SU-DHL-6 (cell line): ENCODE measurements at regions not wholly inside any gene's neighbourhood (a gene's known extent, or its start where the extent isn't known, plus 50 kb on each side); places are given as distances from the start of the nearest gene placed in this dataset.

ENCODE experiments used
- H2AFZ ChIP-seq: fragments of 200-600 bp; sonication (generic); 2 replicates; pipeline ENCODE4 v1.6.1; 2014; ENCODE audit warnings: low read depth, mild to moderate bottlenecking, moderate library complexity, mixed read lengths, antibody characterized with exemption, low read length; ENCODE audit not compliant: severe bottlenecking
- H3F3A ChIP-seq: fragments of 200-600 bp; shearing (Covaris generic); 2 replicates; pipeline ENCODE4 v1.6.0; 2016; ENCODE audit warnings: antibody characterized with exemption, mild to moderate bottlenecking; ENCODE audit not compliant: insufficient read depth
- H3K27ac ChIP-seq: fragments of 200-600 bp; sonication (generic); 2 replicates; pipeline ENCODE4 v1.5.1; 2016; ENCODE audit warnings: low read depth, mild to moderate bottlenecking, low read length, moderate library complexity, mixed read lengths
- H3K27me3 ChIP-seq: fragments of 200-600 bp; sonication (generic), shearing (Covaris generic); 2 replicates; pipeline ENCODE4 v1.6.0; 2014; ENCODE audit warnings: mild to moderate bottlenecking, low read length
- H3K36me3 ChIP-seq: fragments of 200-600 bp; sonication (generic); 2 replicates; pipeline ENCODE4 v1.6.1; 2014; ENCODE audit warnings: mild to moderate bottlenecking, low read length, mixed read lengths
- H3K4me2 ChIP-seq: fragments of 300-600, 200-600 bp; shearing (Covaris generic), sonication (generic); 2 replicates; pipeline ENCODE4 v1.6.0; 2014; ENCODE audit warnings: low read length, low read depth, mild to moderate bottlenecking; ENCODE audit not compliant: poor library complexity, severe bottlenecking
- H3K4me3 ChIP-seq: fragments of 200-600 bp; sonication (generic); 2 replicates; pipeline ENCODE4 v1.5.1; 2014; ENCODE audit warnings: antibody characterized with exemption, low read length, mild to moderate bottlenecking, mixed read lengths; ENCODE audit not compliant: insufficient read depth, poor library complexity, severe bottlenecking
- H3K79me2 ChIP-seq: fragments of 200-600 bp; sonication (generic); 2 replicates; pipeline ENCODE4 v1.6.1; 2014; ENCODE audit warnings: mild to moderate bottlenecking, low read length, moderate library complexity; ENCODE audit not compliant: insufficient read depth
- H3K9ac ChIP-seq: fragments of 200-600 bp; sonication (generic); 2 replicates; pipeline ENCODE4 v1.7.0; 2014; ENCODE audit warnings: mild to moderate bottlenecking, low read length
- H3K9me2 ChIP-seq: fragments of 200-600 bp; sonication (generic); replicated peaks from 2 replicates; pipeline ENCODE4 v1.6.1; 2014; ENCODE audit warnings: low read length; ENCODE audit not compliant: insufficient read depth
- H3K9me3 ChIP-seq: fragments of 200-600 bp; sonication (generic); 2 replicates; pipeline ENCODE4 v1.6.1; 2014; ENCODE audit warnings: low read length, mixed read lengths; ENCODE audit not compliant: insufficient read depth
- H4K20me1 ChIP-seq: fragments of 200-600 bp; sonication (generic); 2 replicates; pipeline ENCODE4 v1.6.1; 2014; ENCODE audit warnings: low read depth, mild to moderate bottlenecking, antibody characterized with exemption, low read length, moderate library complexity, mixed read lengths
- EZH2phosphoT487 ChIP-seq: fragments of 200-600 bp; sonication (generic), shearing (Covaris generic); conservative IDR thresholded peaks from 2 replicates; pipeline ENCODE4 v1.6.1; 2018; ENCODE audit warnings: mild to moderate bottlenecking, antibody characterized with exemption, low read length, moderate library complexity, mixed read lengths
- TF ChIP-seq, protein P1 (sequence below): fragments of 200-600 bp; sonication (generic); IDR thresholded peaks from one replicate; pipeline ENCODE4 v1.5.1; 2017; ENCODE audit warnings: antibody characterized with exemption, mild to moderate bottlenecking, low read length, moderate library complexity; ENCODE audit not compliant: insufficient read depth, poor library complexity, severe bottlenecking

DNA sequence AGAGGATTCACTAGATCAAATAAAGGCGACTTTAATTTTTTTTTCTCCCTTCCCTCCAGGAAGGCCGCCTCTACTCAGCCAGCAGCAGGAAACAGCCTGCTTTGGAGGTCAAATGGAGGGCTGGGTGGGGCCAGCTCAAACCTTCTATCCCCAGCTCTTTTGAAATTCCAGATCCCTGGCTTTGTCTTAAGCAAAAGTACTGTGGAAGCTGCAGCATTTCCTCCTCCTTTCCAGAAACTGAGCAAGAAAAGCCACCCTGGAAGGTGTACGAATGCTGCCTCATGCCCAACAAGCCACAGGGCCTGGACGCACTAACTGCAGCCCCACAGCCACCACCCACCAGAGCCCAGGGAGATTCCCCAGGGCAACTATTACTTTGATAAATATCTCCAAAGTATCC lies 55.1 kb upstream of the ZCCHC13 start:
- no peaks in the 10 kb centered on the region for H3K9me2 ChIP-seq
- H3K4me2 ChIP-seq, result no peak overlapping the region
- no peak for TF ChIP-seq EZH2phosphoT487
- TF ChIP-seq, protein P1, sequence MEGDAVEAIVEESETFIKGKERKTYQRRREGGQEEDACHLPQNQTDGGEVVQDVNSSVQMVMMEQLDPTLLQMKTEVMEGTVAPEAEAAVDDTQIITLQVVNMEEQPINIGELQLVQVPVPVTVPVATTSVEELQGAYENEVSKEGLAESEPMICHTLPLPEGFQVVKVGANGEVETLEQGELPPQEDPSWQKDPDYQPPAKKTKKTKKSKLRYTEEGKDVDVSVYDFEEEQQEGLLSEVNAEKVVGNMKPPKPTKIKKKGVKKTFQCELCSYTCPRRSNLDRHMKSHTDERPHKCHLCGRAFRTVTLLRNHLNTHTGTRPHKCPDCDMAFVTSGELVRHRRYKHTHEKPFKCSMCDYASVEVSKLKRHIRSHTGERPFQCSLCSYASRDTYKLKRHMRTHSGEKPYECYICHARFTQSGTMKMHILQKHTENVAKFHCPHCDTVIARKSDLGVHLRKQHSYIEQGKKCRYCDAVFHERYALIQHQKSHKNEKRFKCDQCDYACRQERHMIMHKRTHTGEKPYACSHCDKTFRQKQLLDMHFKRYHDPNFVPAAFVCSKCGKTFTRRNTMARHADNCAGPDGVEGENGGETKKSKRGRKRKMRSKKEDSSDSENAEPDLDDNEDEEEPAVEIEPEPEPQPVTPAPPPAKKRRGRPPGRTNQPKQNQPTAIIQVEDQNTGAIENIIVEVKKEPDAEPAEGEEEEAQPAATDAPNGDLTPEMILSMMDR, result no peak
- H3F3A ChIP-seq, result no peaks in the 10 kb centered on the region
- no peak overlapping the region for H3K27ac ChIP-seq
- H3K36me3 ChIP-seq, result no peaks in the 10 kb centered on the region
- no peaks in the 10 kb centered on the region for H3K9me3 ChIP-seq
- H3K4me3 ChIP-seq, result no peak overlapping the region
- H3K79me2 ChIP-seq, result no peaks in the 10 kb centered on the region
- no peak overlapping the region for H2AFZ ChIP-seq
- H3K9ac ChIP-seq, result no peak overlapping the region
- no peaks in the 10 kb centered on the region for H4K20me1 ChIP-seq
- H3K27me3 ChIP-seq, result no peaks in the 10 kb centered on the region

DNA sequence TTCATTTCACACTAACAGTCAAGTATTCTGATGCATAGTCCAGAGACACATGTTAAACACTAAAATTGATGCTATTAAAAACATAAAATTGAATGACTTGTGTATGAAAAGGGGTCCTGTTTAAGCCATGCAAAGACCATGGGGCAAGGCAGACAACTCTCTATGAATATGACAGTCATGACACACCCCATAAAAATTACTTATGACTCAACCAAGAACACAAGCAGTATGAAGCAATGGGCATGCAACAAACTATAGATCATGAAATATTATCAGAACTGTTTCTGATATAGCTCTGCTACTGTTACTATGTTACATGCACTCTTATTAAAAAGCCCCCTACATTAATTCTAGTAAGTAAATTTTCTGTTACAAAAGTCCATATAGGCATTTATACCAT lies 57.5 kb upstream of the ZCCHC13 start:
- Histone ChIP-seq H3F3A (no peaks in the 10 kb centered on the region), H3K79me2 (no peaks in the 10 kb centered on the region), H3K9ac (no peak overlapping the region), H3K4me2 (no peak overlapping the region), H4K20me1 (no peaks in the 10 kb centered on the region), H2AFZ (no peak overlapping the region), H3K36me3 (no peaks in the 10 kb centered on the region), H3K9me2 (no peaks in the 10 kb centered on the region), H3K4me3 (no peak overlapping the region), H3K27me3 (no peaks in the 10 kb centered on the region), H3K9me3 (no peaks in the 10 kb centered on the region), H3K27ac (no peak overlapping the region)
- TF ChIP-seq, protein P1, result no peak
- no peak for TF ChIP-seq EZH2phosphoT487

DNA sequence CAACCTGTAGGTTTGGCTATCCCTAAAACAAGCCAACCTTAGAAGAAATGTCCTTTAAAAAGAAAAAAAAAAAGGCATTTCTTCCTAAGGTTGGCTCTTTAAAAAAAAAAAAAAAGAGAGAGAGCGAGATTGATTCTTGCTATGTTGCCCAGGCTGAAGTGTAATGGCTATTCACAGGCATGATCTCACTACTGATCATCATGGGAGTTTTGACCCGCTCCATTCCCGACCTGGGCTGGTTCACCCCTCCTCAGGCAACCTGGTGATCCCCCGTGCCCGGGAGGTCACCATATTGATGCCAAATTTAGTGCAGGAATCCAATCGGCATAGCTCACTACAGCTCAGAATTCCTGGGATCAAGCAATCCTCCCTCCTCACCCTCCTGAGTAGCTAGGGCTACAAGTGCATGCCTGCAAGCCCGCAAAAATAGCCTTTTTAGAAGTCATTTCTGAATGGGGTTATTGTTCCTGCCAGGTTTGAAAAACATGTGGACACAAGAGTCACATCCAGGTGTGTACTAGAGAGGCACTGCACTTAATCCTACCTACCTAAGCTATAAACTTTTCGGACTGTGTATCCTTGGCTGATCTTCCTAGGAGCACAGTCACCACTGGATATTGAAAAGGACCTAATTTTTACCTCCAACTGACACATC lies 61.4 kb upstream of the ZCCHC13 start:
- Histone ChIP-seq H3K79me2 (no peaks in the 10 kb centered on the region), H3K36me3 (no peaks in the 10 kb centered on the region), H3K4me3 (no peak overlapping the region), H3K27ac (no peak overlapping the region), H3F3A (no peaks in the 10 kb centered on the region), H3K4me2 (no peak overlapping the region), H3K9me3 (no peaks in the 10 kb centered on the region), H3K27me3 (no peaks in the 10 kb centered on the region), H3K9me2 (no peaks in the 10 kb centered on the region), H4K20me1 (no peaks in the 10 kb centered on the region), H2AFZ (no peak overlapping the region), H3K9ac (no peak overlapping the region)
- no peak for TF ChIP-seq EZH2phosphoT487
- TF ChIP-seq, protein P1, result no peak
